D721Med (cell line): ENCODE measurements at regions not wholly inside any gene's neighbourhood (a gene's known extent, or its start where the extent isn't known, plus 50 kb on each side); places are given as distances from the start of the nearest gene placed in this dataset.

Experiments used
- DNase-seq: peaks from one replicate; pipeline ENCODE4 v3.0.0; 2011; ENCODE audit warnings: low spot score; ENCODE audit not compliant: insufficient read length
- FAIRE-seq: peaks from 2 replicates; lab custom pipeline; 2011; peaks lifted over from hg19 to GRCh38; lab: Jason Lieb, UNC
- CTCF ChIP-seq: IDR thresholded peaks from 2 replicates; pipeline ENCODE4 v1.5.1; 2012; ENCODE audit warnings: mild to moderate bottlenecking, control low read depth; ENCODE audit not compliant: insufficient read depth; ENCODE audit errors: missing control alignments

DNA sequence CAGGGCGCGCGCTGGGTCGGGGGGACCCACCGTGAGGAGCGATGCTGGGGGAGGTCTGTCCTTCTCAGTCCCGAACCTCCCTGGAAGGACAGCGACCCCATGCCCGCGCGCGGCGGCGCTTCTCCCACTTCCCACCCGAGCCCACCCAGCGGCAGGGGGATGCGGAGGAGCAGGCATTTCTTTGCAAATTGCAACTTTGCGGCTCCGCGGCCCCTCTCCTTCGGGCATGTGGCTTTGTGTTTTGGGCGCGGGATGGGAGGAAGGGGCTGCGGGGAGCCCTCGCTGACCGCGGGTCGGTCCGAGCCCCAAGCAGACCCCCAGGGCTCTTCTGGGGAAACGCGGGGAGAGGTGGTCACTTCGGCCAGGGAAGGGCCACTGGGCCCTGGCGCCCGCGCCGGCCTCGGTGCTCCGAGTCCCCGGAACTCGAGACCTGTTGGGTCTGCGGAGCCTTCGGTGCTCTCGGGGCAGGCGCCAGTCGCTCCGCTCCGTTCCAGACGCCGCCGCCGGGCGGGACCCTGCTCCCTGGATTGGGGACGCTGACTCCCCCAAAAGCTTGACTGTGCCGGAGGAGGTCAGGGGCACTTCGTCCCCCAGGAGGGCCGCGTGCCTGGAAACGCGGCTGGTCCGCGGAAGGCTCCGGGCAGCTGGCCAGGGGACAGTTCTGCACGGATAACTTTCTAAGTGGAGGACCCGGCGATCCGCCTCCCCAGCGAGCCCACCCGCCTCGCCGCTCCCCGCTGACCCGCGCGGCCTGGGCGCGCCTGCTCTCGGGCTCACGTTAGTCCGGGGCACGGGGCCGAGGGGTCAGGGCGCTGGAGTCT is 164.2 kb upstream of the DPP6 start:
- FAIRE-seq, result no peak
- TF ChIP-seq CTCF, result no peak
- no peak for DNase-seq

- TF ChIP-seq CTCF, result no peak
- FAIRE-seq, result no peak
- DNase-seq, result no peak
Observed at GRCh38 chr7:153891990-153892389, 160.2 kb upstream of the DPP6 start.

DNA sequence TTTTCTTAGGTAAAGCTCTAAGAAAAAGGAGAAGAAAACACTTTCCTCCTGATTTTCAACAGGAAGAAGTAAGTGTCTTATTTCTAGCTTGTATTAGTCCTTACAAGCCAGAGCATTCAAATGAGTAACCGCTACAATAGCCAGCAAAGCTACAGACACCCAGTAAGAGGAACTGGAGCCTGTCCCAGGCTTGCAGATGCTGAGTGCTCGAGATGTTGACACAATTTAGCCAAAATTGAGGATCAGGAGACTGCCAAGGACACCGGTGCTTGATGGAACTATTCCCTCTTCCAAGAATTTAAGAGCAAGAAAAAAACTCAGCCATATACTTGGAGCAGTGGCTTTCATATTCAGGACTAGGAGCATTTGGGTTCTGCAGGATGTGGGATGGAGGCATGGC is 149.3 kb upstream of the DPP6 start:
- no peak for FAIRE-seq
- no peak for DNase-seq
- TF ChIP-seq CTCF, result no peak

- DNase-seq (no peak), FAIRE-seq (no peak)
- TF ChIP-seq CTCF, result no peak
Observed at GRCh38 chr7:153912211-153912610, 140.0 kb upstream of the DPP6 start.

DNA sequence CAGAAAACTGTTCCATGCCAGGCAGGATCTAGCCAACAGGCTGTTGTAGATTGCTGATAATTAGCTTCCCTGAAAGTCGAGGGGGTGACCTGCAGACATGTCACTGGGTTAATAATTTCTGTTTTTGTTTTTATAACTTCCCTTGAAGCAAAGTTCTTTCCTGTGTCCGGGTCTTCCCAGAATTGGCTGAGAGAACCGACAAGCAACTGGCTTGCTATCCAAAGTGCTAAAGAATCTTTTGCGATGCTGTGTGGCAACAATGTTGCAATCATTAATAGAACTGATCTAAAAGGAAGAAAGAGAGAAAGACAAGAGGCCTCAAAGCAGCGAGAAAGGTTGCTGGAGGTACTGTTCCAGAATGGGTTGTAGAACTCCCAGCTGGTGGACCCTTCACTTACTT is 132.1 kb upstream of the DPP6 start:
- no peak for DNase-seq
- no peak for FAIRE-seq
- TF ChIP-seq CTCF, result no peak

GRCh38 chr7:153920897-153921296 is 131.3 kb upstream of the DPP6 start:
- DNase-seq, result no peak
- FAIRE-seq, result no peak
- no peak for TF ChIP-seq CTCF

DNA sequence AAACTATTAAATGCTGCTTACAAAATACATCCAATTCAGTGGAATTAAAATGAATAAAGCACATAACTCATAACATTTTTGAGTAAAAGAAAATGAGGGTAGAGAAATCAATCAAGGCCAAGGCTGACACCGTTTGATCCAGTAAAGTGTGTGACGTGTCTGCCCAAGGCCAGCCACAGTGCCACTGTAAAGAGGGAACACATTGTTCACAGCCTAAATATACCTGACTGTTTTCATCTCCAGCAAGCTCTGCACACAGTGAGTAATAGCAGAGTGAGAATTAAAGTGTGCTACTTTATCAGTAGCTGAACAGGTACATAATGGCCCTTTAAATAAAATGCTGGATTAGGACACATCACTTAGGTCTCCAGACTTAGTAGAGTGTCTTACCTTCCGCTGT is 130.8 kb upstream of the DPP6 start:
- no peak for TF ChIP-seq CTCF
- no peak for FAIRE-seq
- DNase-seq, result no peak
